Astrocyte (in vitro differentiated cells and primary cell): ENCODE measurements at regions not wholly inside any gene's neighbourhood (a gene's known extent, or its start where the extent isn't known, plus 50 kb on each side); places are given as distances from the start of the nearest gene placed in this dataset.
A peak's percentile ranks its signal among the peaks of the same experiment; 100 is the strongest.

Experiments
- DNase-seq: peaks from one replicate; pipeline ENCODE4 v3.0.0-alpha.2; 2010; ENCODE audit warnings: low read depth
- FAIRE-seq: peaks from 2 replicates; lab custom pipeline; 2011; peaks lifted over from hg19 to GRCh38; lab: Jason Lieb, UNC
- H2AFZ ChIP-seq: 2 replicates; pipeline ENCODE4 v1.6.0; 2012; ENCODE audit warnings: low read depth, low read length, inconsistent platforms
- H3K27ac ChIP-seq: 2 replicates; pipeline ENCODE4 v1.5.1; 2011; ENCODE audit warnings: low read depth, low read length, inconsistent platforms
- H3K27me3 ChIP-seq: 2 replicates; pipeline ENCODE4 v1.6.0; 2011; ENCODE audit warnings: low read length, inconsistent platforms; ENCODE audit not compliant: insufficient read depth
- H3K36me3 ChIP-seq: 2 replicates; pipeline ENCODE4 v1.5.1; 2011; ENCODE audit warnings: low read length, inconsistent platforms; ENCODE audit not compliant: insufficient read depth
- H3K4me1 ChIP-seq: 2 replicates; pipeline ENCODE4 v1.5.1; 2011; ENCODE audit warnings: low read length, inconsistent platforms; ENCODE audit not compliant: insufficient read depth
- H3K4me2 ChIP-seq: 2 replicates; pipeline ENCODE4 v1.6.0; 2012; ENCODE audit warnings: low read length, inconsistent platforms
- H3K4me3 ChIP-seq: 2 replicates; pipeline ENCODE4 v1.5.1; 2011; ENCODE audit warnings: low read depth, mild to moderate bottlenecking, low read length, inconsistent platforms; ENCODE audit not compliant: insufficient read depth
- H3K79me2 ChIP-seq: 2 replicates; pipeline ENCODE4 v1.6.0; 2012; ENCODE audit warnings: mild to moderate bottlenecking, low read length, inconsistent platforms; ENCODE audit not compliant: insufficient read depth
- H3K9ac ChIP-seq: 2 replicates; pipeline ENCODE4 v1.6.0; 2012; ENCODE audit warnings: mild to moderate bottlenecking, low read length, inconsistent platforms
- H3K9me3 ChIP-seq: 2 replicates; pipeline ENCODE4 v1.5.1; 2012; ENCODE audit warnings: low read depth, mild to moderate bottlenecking, low read length, inconsistent platforms; ENCODE audit not compliant: insufficient read depth
- H4K20me1 ChIP-seq: 2 replicates; pipeline ENCODE4 v1.6.0; 2012; ENCODE audit warnings: low read length, inconsistent platforms; ENCODE audit not compliant: insufficient read depth
- H3K27ac Mint-ChIP-seq: one replicate; pipeline ENCODE4 v1.8.0; 2021; ENCODE audit warnings: mild to moderate bottlenecking, mixed read lengths; ENCODE audit not compliant: unreplicated experiment
- H3K27me3 Mint-ChIP-seq: one replicate; pipeline ENCODE4 v1.8.0; 2021; ENCODE audit warnings: low read depth, mixed read lengths; ENCODE audit not compliant: unreplicated experiment
- H3K36me3 Mint-ChIP-seq: one replicate; pipeline ENCODE4 v1.8.0; 2021; ENCODE audit warnings: low read depth, mixed read lengths; ENCODE audit not compliant: unreplicated experiment
- H3K4me1 Mint-ChIP-seq: one replicate; pipeline ENCODE4 v1.8.0; 2021; ENCODE audit warnings: low read depth, mixed read lengths; ENCODE audit not compliant: unreplicated experiment
- H3K4me3 Mint-ChIP-seq: one replicate; pipeline ENCODE4 v1.8.0; 2021; ENCODE audit warnings: mild to moderate bottlenecking, moderate library complexity, mixed read lengths; ENCODE audit not compliant: unreplicated experiment
- H3K9me3 Mint-ChIP-seq: one replicate; pipeline ENCODE4 v1.8.0; 2021; ENCODE audit warnings: mild to moderate bottlenecking, mixed read lengths; ENCODE audit not compliant: unreplicated experiment
- EZH2 ChIP-seq: IDR thresholded peaks from 2 replicates; pipeline ENCODE4 v1.6.1; 2012; ENCODE audit warnings: mild to moderate bottlenecking, low read length, inconsistent platforms; ENCODE audit not compliant: insufficient read depth
- TF ChIP-seq, protein P1 (sequence below): IDR thresholded peaks from 2 replicates; pipeline ENCODE4 v1.5.1; 2011; ENCODE audit warnings: low read depth, mild to moderate bottlenecking, inconsistent platforms, low read length, moderate library complexity; ENCODE audit not compliant: insufficient read depth

- Mint-ChIP-seq H3K27ac (peak overlapping the region; percentile 66), H3K36me3 (no peaks in the 10 kb centered on the region), H3K9me3 (no peaks in the 10 kb centered on the region), H3K4me1 (peaks cover 22% of the 10 kb centered on the region), H3K4me3 (no peak overlapping the region), H3K27me3 (no peaks in the 10 kb centered on the region)
- Histone ChIP-seq H3K27ac (no peak overlapping the region), H2AFZ (no peak overlapping the region), H3K36me3 (no peaks in the 10 kb centered on the region), H3K9ac (no peak overlapping the region), H3K9me3 (no peaks in the 10 kb centered on the region), H3K79me2 (no peaks in the 10 kb centered on the region), H4K20me1 (no peaks in the 10 kb centered on the region), H3K27me3 (no peaks in the 10 kb centered on the region), H3K4me3 (no peak overlapping the region), H3K4me1 (peaks cover 11% of the 10 kb centered on the region), H3K4me2 (no peak overlapping the region)
- DNase-seq = peak; percentile 74
- peak; percentile 66 for FAIRE-seq
- TF ChIP-seq EZH2 = no peak
- TF ChIP-seq, protein P1, sequence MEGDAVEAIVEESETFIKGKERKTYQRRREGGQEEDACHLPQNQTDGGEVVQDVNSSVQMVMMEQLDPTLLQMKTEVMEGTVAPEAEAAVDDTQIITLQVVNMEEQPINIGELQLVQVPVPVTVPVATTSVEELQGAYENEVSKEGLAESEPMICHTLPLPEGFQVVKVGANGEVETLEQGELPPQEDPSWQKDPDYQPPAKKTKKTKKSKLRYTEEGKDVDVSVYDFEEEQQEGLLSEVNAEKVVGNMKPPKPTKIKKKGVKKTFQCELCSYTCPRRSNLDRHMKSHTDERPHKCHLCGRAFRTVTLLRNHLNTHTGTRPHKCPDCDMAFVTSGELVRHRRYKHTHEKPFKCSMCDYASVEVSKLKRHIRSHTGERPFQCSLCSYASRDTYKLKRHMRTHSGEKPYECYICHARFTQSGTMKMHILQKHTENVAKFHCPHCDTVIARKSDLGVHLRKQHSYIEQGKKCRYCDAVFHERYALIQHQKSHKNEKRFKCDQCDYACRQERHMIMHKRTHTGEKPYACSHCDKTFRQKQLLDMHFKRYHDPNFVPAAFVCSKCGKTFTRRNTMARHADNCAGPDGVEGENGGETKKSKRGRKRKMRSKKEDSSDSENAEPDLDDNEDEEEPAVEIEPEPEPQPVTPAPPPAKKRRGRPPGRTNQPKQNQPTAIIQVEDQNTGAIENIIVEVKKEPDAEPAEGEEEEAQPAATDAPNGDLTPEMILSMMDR = no peak
These were observed 201.2 kb upstream of the SMLR1 start for GRCh38 chr6:130625825-130626527.

- Histone ChIP-seq H3K27me3 (no peaks in the 10 kb centered on the region), H3K4me1 (peaks cover 11% of the 10 kb centered on the region), H3K4me3 (no peak overlapping the region), H3K79me2 (no peaks in the 10 kb centered on the region), H3K27ac (no peak overlapping the region), H2AFZ (no peak overlapping the region), H3K9ac (no peak overlapping the region), H3K36me3 (no peaks in the 10 kb centered on the region), H3K4me2 (no peak overlapping the region), H4K20me1 (no peaks in the 10 kb centered on the region), H3K9me3 (no peaks in the 10 kb centered on the region)
- Mint-ChIP-seq H3K4me3 (no peak overlapping the region), H3K9me3 (no peaks in the 10 kb centered on the region), H3K36me3 (no peaks in the 10 kb centered on the region), H3K27ac (no peak overlapping the region), H3K27me3 (no peaks in the 10 kb centered on the region), H3K4me1 (peaks cover 20% of the 10 kb centered on the region)
- TF ChIP-seq EZH2 = no peak
- TF ChIP-seq, protein P1 = no peak
- DNase-seq (no peak), FAIRE-seq (no peak)
These were observed 198.3 kb upstream of the SMLR1 start for GRCh38 chr6:130628862-130629261.

GRCh38 chr6:130629640-130630039 lies 197.6 kb upstream of the SMLR1 start:
- no peak overlapping the region for H3K9ac ChIP-seq
- no peak overlapping the region for H3K4me3 ChIP-seq
- no peak overlapping the region for H3K4me2 ChIP-seq
- peaks cover 7% of the 10 kb centered on the region for H3K4me1 ChIP-seq
- Mint-ChIP-seq H3K9me3 (no peaks in the 10 kb centered on the region), H3K4me3 (no peak overlapping the region), H3K27me3 (no peaks in the 10 kb centered on the region), H3K4me1 (peaks cover 14% of the 10 kb centered on the region), H3K36me3 (no peaks in the 10 kb centered on the region), H3K27ac (no peak overlapping the region)
- no peaks in the 10 kb centered on the region for H3K9me3 ChIP-seq
- no peaks in the 10 kb centered on the region for H4K20me1 ChIP-seq
- no peaks in the 10 kb centered on the region for H3K79me2 ChIP-seq
- no peak overlapping the region for H3K27ac ChIP-seq
- no peak for FAIRE-seq
- DNase-seq = no peak
- no peaks in the 10 kb centered on the region for H3K27me3 ChIP-seq
- TF ChIP-seq, protein P1 = no peak
- no peak for TF ChIP-seq EZH2
- H2AFZ ChIP-seq = no peak overlapping the region
- H3K36me3 ChIP-seq = no peaks in the 10 kb centered on the region
